Calu3 (cell line): ENCODE measurements at regions not wholly inside any gene's neighbourhood (a gene's known extent, or its start where the extent isn't known, plus 50 kb on each side); places are given as distances from the start of the nearest gene placed in this dataset.

Experiments used
- BruUV-seq: library from RNA; stranded (reverse); fragments of 400-500 nt; replicated peaks from 2 replicates; lab custom pipeline; 2021; lab: Mats Ljungman, UMichigan
- CTCF ChIA-PET: fragments of 300-600 bp; sonication (Branson Sonifier 250); formaldehyde crosslinking; loops from one replicate; lab custom pipeline; 2022; ENCODE audit warnings: antibody characterized with exemption; lab: Charles Lee
- DNase-seq: peaks from one replicate; pipeline ENCODE4 v3.0.0; 2022
- H3K27ac Mint-ChIP-seq: one replicate; pipeline ENCODE4 v1.8.0; 2022; ENCODE audit warnings: mixed read lengths; ENCODE audit not compliant: unreplicated experiment
- H3K27me3 Mint-ChIP-seq: one replicate; pipeline ENCODE4 v1.8.0; 2022; ENCODE audit warnings: mixed read lengths; ENCODE audit not compliant: unreplicated experiment
- H3K36me3 Mint-ChIP-seq: one replicate; pipeline ENCODE4 v1.8.0; 2022; ENCODE audit warnings: mild to moderate bottlenecking, moderate library complexity, mixed read lengths; ENCODE audit not compliant: insufficient read depth, unreplicated experiment
- H3K4me1 Mint-ChIP-seq: one replicate; pipeline ENCODE4 v1.8.0; 2022; ENCODE audit warnings: mild to moderate bottlenecking, low read depth, mixed read lengths; ENCODE audit not compliant: unreplicated experiment
- H3K4me3 Mint-ChIP-seq: one replicate; pipeline ENCODE4 v1.8.0; 2022; ENCODE audit warnings: mild to moderate bottlenecking, low read depth, moderate library complexity, mixed read lengths; ENCODE audit not compliant: unreplicated experiment
- H3K9me3 Mint-ChIP-seq: one replicate; pipeline ENCODE4 v1.8.0; 2022; ENCODE audit warnings: low read depth, mixed read lengths; ENCODE audit not compliant: unreplicated experiment
- intact Hi-C: fragments of 100-400 bp; cut with micrococcal nuclease; formaldehyde crosslinking; loops from one replicate; pipeline ENCODE4 v1.10.0; 2022; ENCODE audit not compliant: unreplicated experiment
- TF ChIP-seq, protein P1 (sequence below): fragments of 200-600 bp; IDR thresholded peaks from one replicate; pipeline ENCODE4 v1.8.0; 2022; ENCODE audit warnings: antibody characterized with exemption; ENCODE audit not compliant: unreplicated experiment

DNA sequence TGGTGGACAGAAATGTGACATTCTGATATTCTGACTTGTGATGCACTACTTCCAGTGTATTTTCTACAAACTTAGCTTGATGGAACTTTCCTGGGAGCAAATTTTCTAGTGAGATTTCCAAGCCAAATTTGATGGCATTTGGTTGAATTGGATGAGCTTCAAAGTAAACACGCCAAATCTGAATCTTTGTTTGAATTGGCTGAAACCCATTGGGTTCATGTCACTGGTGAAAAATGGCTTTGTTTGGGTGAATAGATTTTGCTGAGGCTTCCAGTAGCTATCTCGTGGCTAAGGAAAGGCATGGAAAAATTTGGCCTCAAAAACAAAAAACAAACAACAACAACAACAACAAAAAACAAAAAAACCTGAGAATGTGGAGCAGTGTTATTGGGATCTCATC lies 271.1 kb upstream of the RPS23 start:
- TF ChIP-seq, protein P1, sequence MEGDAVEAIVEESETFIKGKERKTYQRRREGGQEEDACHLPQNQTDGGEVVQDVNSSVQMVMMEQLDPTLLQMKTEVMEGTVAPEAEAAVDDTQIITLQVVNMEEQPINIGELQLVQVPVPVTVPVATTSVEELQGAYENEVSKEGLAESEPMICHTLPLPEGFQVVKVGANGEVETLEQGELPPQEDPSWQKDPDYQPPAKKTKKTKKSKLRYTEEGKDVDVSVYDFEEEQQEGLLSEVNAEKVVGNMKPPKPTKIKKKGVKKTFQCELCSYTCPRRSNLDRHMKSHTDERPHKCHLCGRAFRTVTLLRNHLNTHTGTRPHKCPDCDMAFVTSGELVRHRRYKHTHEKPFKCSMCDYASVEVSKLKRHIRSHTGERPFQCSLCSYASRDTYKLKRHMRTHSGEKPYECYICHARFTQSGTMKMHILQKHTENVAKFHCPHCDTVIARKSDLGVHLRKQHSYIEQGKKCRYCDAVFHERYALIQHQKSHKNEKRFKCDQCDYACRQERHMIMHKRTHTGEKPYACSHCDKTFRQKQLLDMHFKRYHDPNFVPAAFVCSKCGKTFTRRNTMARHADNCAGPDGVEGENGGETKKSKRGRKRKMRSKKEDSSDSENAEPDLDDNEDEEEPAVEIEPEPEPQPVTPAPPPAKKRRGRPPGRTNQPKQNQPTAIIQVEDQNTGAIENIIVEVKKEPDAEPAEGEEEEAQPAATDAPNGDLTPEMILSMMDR, result no peak
- no TSS peak for BruUV-seq
- no peak overlapping the region for H3K27ac Mint-ChIP-seq

DNA sequence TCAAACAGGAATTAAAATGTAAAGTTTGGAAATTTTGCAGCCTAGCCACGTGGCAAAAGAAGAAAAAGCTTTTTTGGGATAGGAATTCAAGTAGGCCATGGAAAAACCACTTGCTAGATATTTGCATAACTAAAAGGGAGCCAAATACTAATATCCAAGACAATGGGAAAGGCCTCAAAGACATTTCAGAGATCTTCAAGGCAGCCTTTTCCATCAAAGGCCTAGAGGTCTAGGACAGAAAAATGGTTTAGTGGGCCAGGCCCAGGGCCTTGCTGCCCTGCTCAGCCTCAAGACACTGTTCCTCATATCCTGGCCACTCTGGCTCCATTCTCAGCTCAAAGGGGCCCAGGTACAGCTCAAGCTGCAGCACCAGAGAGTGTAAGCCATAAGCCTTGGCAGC lies 265.9 kb upstream of the RPS23 start:
- H3K36me3 Mint-ChIP-seq, result no peaks in the 10 kb centered on the region
- TF ChIP-seq, protein P1, result no peak
- no peak for DNase-seq
- no peaks in the 10 kb centered on the region for H3K4me1 Mint-ChIP-seq
- peaks cover 6% of the 10 kb centered on the region for H3K9me3 Mint-ChIP-seq
- intact Hi-C loops, result no loop called here
- CTCF ChIA-PET, result interaction anchor here (0.5 kb wide), 1 partner anchor 690 kb away, joined by 8 read pairs; no protein-coding TSS in a partner anchor
- BruUV-seq, result no TSS peak
- no peaks in the 10 kb centered on the region for H3K27me3 Mint-ChIP-seq
- no peak overlapping the region for H3K27ac Mint-ChIP-seq
- no peak overlapping the region for H3K4me3 Mint-ChIP-seq

More for the DNA sequence above, 271.1 kb upstream of the RPS23 start:
- Mint-ChIP-seq H3K27me3 (no peaks in the 10 kb centered on the region), H3K36me3 (no peaks in the 10 kb centered on the region), H3K9me3 (no peaks in the 10 kb centered on the region), H3K4me1 (no peaks in the 10 kb centered on the region), H3K4me3 (no peak overlapping the region)
- intact Hi-C loops, result no loop called here
- no peak for DNase-seq
- CTCF ChIA-PET, result interaction anchor here (0.6 kb wide), 1 partner anchor 65 kb away, joined by 3 read pairs; no protein-coding TSS in a partner anchor

DNA sequence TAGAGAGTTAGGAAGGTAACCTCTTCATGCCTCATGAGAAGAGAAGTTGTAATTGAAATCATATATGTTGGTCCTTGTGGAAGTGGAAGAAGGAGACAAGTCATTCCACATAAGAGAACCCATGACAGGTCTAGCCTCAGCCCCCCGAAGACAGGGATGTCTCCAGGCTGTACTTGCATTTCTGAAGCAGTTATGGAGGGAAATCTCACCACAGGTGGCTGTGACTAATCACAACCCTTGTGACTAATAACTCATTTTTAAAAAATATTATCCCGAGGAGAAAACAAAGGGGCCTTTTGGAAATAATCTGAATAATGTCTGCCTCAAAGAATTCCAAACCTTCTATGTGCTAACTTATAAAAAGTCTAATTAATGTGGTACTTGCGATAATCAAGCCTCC lies 262.1 kb upstream of the RPS23 start:
- Mint-ChIP-seq H3K36me3 (no peaks in the 10 kb centered on the region), H3K4me1 (no peaks in the 10 kb centered on the region), H3K9me3 (peaks cover 6% of the 10 kb centered on the region), H3K27me3 (no peaks in the 10 kb centered on the region), H3K27ac (no peak overlapping the region), H3K4me3 (no peak overlapping the region)
- TF ChIP-seq, protein P1, result no peak
- no peak for DNase-seq
- CTCF ChIA-PET, result interaction anchor here (0.6 kb wide), 1 partner anchor 858 kb away, joined by 3 read pairs; no protein-coding TSS in a partner anchor
- intact Hi-C loops, result no loop called here
- BruUV-seq, result no TSS peak

DNA sequence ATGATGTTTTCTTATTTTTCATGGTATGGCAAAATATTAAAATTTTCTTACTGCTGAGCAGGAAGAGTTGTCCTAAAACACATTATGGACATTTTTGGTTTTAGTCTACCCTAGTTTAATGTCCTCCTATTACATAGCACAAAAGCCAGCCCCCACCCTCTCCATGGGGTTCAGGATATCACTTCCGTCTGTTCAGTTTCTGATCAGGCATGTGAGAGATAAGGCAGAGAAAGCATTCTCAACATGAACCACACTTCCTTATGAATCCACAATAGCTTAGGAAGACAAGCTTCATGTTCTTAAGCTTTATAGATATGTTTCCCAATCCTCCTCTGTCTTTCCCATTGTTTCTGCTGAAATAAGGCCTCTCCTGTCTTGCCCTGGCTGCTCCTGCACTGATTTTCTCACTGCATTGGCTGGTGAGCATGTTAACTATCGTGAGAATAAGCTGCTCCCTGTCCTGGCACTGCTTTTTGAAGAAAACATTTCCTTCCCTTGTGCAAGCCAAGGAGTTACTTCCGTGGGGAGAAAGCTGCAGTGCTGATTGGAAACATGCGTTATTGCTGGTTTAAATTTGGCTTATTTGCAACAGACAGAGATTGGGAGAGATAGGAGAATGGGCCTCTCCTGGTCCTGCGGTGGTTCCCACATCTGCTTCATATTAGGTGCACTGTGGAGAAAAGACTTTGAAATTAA lies 260.3 kb upstream of the RPS23 start:
- CTCF ChIA-PET, result no interaction called here
- BruUV-seq, result no TSS peak

More for the DNA sequence above, 260.3 kb upstream of the RPS23 start:
- TF ChIP-seq, protein P1, result no peak
- Mint-ChIP-seq H3K36me3 (no peaks in the 10 kb centered on the region), H3K27ac (no peak overlapping the region), H3K9me3 (peaks cover 2% of the 10 kb centered on the region), H3K4me1 (no peaks in the 10 kb centered on the region), H3K27me3 (no peaks in the 10 kb centered on the region), H3K4me3 (no peak overlapping the region)
- intact Hi-C loops, result no loop called here
- DNase-seq, result no peak
